RPMI7951 (cell line): ENCODE measurements at regions not wholly inside any gene's neighbourhood (a gene's known extent, or its start where the extent isn't known, plus 50 kb on each side); places are given as distances from the start of the nearest gene placed in this dataset.
"Not testable (repeated sequence)": the region's sequence is repeated elsewhere in the genome, so short reads cannot be mapped to it uniquely, and the experiment has no call there.

ENCODE experiments used
- DNase-seq: peaks from one replicate; pipeline ENCODE4 v3.0.0-alpha.2; 2012; ENCODE audit warnings: low read depth

- DNase-seq = no peak
Observed at GRCh38 chr2:114066186-114066747, 176.4 kb downstream of the ACTR3 start.

- peak; percentile 19 for DNase-seq
Observed at GRCh38 chr2:114068438-114068837, 178.5 kb downstream of the ACTR3 start.

GRCh38 chr2:114076961-114077360 is 187.1 kb downstream of the ACTR3 start:
- no peak for DNase-seq

GRCh38 chr2:114079366-114080004 is 189.6 kb downstream of the ACTR3 start:
- DNase-seq = no peak

GRCh38 chr2:114082731-114083433 is 193.0 kb downstream of the ACTR3 start:
- DNase-seq = no peak

- no peak for DNase-seq
Observed at GRCh38 chr2:114083717-114084387, 194.0 kb downstream of the ACTR3 start.

GRCh38 chr2:114085238-114085637 is 195.3 kb downstream of the ACTR3 start:
- no peak for DNase-seq

- no peak for DNase-seq
Observed at GRCh38 chr2:114085992-114086391, 196.1 kb downstream of the ACTR3 start.

- peak; percentile 29 for DNase-seq
Observed at GRCh38 chr2:114089636-114090319, 199.9 kb downstream of the ACTR3 start.

- no peak for DNase-seq
Observed at GRCh38 chr2:114091010-114091409, 201.1 kb downstream of the ACTR3 start.

GRCh38 chr2:114108249-114108648 is 218.4 kb downstream of the ACTR3 start:
- DNase-seq = no peak

GRCh38 chr2:114108824-114109416 is 219.0 kb downstream of the ACTR3 start:
- DNase-seq = no peak

GRCh38 chr2:114111329-114111728 is 221.4 kb downstream of the ACTR3 start:
- no peak for DNase-seq

GRCh38 chr2:114113518-114113917 is 223.6 kb downstream of the ACTR3 start:
- no peak for DNase-seq

GRCh38 chr2:114118088-114118487 is 228.2 kb downstream of the ACTR3 start:
- no peak for DNase-seq

GRCh38 chr2:114119862-114120261 is 230.0 kb downstream of the ACTR3 start:
- DNase-seq = peak; percentile 6

GRCh38 chr2:114122930-114123329 is 233.0 kb downstream of the ACTR3 start:
- no peak for DNase-seq

GRCh38 chr2:114123925-114124324 is 234.0 kb downstream of the ACTR3 start:
- DNase-seq = no peak

GRCh38 chr2:114127372-114127771 is 237.5 kb downstream of the ACTR3 start:
- DNase-seq = peak; percentile 31

GRCh38 chr2:114128263-114128662 is 238.4 kb downstream of the ACTR3 start:
- DNase-seq = no peak

GRCh38 chr2:114128725-114129124 is 238.8 kb downstream of the ACTR3 start:
- DNase-seq = no peak

GRCh38 chr2:114132050-114132449 is 242.2 kb downstream of the ACTR3 start:
- DNase-seq = not testable (repeated sequence)
